Skeletal muscle tissue (tissue), 3 donors: ENCODE measurements at regions not wholly inside any gene's neighbourhood (a gene's known extent, or its start where the extent isn't known, plus 50 kb on each side); places are given as distances from the start of the nearest gene placed in this dataset.

Experiments used
- H3K27ac ChIP-seq: one replicate; pipeline ENCODE4 v1.7.0; 2013; ENCODE audit warnings: mild to moderate bottlenecking, low read depth, low read length, inconsistent platforms
- H3K27me3 ChIP-seq, 3 donors: one replicate each; pipeline ENCODE4 v1.7.0; 2013; ENCODE audit warnings: low read length in 3 of 3; ENCODE audit not compliant: control insufficient read depth in 3 of 3, insufficient read depth in 3 of 3
- H3K36me3 ChIP-seq, 3 donors: one replicate each; pipeline ENCODE4 v1.7.0; 2013; ENCODE audit warnings: low read length in 3 of 3; ENCODE audit not compliant: control insufficient read depth in 3 of 3, insufficient read depth in 3 of 3
- H3K4me1 ChIP-seq, 3 donors: one replicate each; pipeline ENCODE4 v1.7.0; 2013; ENCODE audit warnings: low read length in 3 of 3, mild to moderate bottlenecking in 3 of 3; ENCODE audit not compliant: control insufficient read depth in 3 of 3, insufficient read depth in 3 of 3
- H3K4me3 ChIP-seq, 3 donors: one replicate each; pipeline ENCODE4 v1.7.0; 2013; ENCODE audit warnings: low read length in 3 of 3
- H3K9ac ChIP-seq, 3 donors: one replicate each; pipeline ENCODE4 v1.7.0; 2013; ENCODE audit warnings: low read length in 3 of 3, mild to moderate bottlenecking in 3 of 3, moderate library complexity in 2 of 3, low read depth in 1 of 3
- H3K9me3 ChIP-seq, 3 donors: one replicate each; pipeline ENCODE4 v1.7.0; 2013; ENCODE audit warnings: low read length in 3 of 3; ENCODE audit not compliant: control insufficient read depth in 3 of 3
- donor health status: Osteomylitis.

GRCh38 chr2:43136011-43136799, 90.2 kb downstream of the ZFP36L2 start:
- no peaks in the 10 kb centered on the region for H3K36me3 ChIP-seq
- H3K27me3 ChIP-seq = no peaks in the 10 kb centered on the region
- no peak overlapping the region for H3K4me3 ChIP-seq
- H3K9ac ChIP-seq = no peak overlapping the region
- peaks cover 31 to 33% (median 32%) of the 10 kb centered on the region in 3 donors for H3K4me1 ChIP-seq
- H3K27ac ChIP-seq = no peak overlapping the region
- H3K9me3 ChIP-seq = no peaks in the 10 kb centered on the region

GRCh38 chr2:43135583-43135982, 90.8 kb downstream of the ZFP36L2 start:
- H3K27ac ChIP-seq = no peak overlapping the region
- H3K9ac ChIP-seq = no peak overlapping the region
- H3K4me1 ChIP-seq = peaks cover 38 to 39% (median 38%) of the 10 kb centered on the region in 3 donors
- H3K27me3 ChIP-seq = no peaks in the 10 kb centered on the region
- no peaks in the 10 kb centered on the region for H3K9me3 ChIP-seq
- no peak overlapping the region for H3K4me3 ChIP-seq
- H3K36me3 ChIP-seq = no peaks in the 10 kb centered on the region

- Histone ChIP-seq H3K27ac (no peak overlapping the region), H3K4me1 (peaks cover 32 to 45% (median 44%) of the 10 kb centered on the region in 3 donors), H3K36me3 (no peaks in the 10 kb centered on the region)
Measured at GRCh38 chr2:43134571-43134889, 91.9 kb downstream of the ZFP36L2 start.

GRCh38 chr2:43133708-43134570, 92.5 kb downstream of the ZFP36L2 start:
- H3K4me3 ChIP-seq = no peak overlapping the region
- no peaks in the 10 kb centered on the region for H3K9me3 ChIP-seq
- no peaks in the 10 kb centered on the region for H3K36me3 ChIP-seq
- H3K27me3 ChIP-seq = no peaks in the 10 kb centered on the region
- H3K4me1 ChIP-seq = peaks cover 30 to 47% (median 44%) of the 10 kb centered on the region in 3 donors
- no peak overlapping the region for H3K27ac ChIP-seq
- no peak overlapping the region for H3K9ac ChIP-seq

More at GRCh38 chr2:43134571-43134889, 91.9 kb downstream of the ZFP36L2 start:
- H3K9me3 ChIP-seq = no peaks in the 10 kb centered on the region
- no peaks in the 10 kb centered on the region for H3K27me3 ChIP-seq
- H3K4me3 ChIP-seq = no peak overlapping the region
- H3K9ac ChIP-seq = no peak overlapping the region

- Histone ChIP-seq H3K36me3 (no peaks in the 10 kb centered on the region), H3K9ac (no peak overlapping the region), H3K9me3 (no peaks in the 10 kb centered on the region), H3K27me3 (no peaks in the 10 kb centered on the region), H3K4me3 (no peak overlapping the region), H3K27ac (no peak overlapping the region), H3K4me1 (peaks cover 30 to 47% (median 44%) of the 10 kb centered on the region in 3 donors)
Measured at GRCh38 chr2:43133336-43133707, 93.1 kb downstream of the ZFP36L2 start.

- H3K36me3 ChIP-seq = no peaks in the 10 kb centered on the region
- H3K27ac ChIP-seq = peak overlapping the region; percentile 19
- H3K4me3 ChIP-seq = no peak overlapping the region
- H3K4me1 ChIP-seq = peaks cover 30 to 44% (median 44%) of the 10 kb centered on the region in 3 donors
- H3K27me3 ChIP-seq = no peaks in the 10 kb centered on the region
- no peaks in the 10 kb centered on the region for H3K9me3 ChIP-seq
- H3K9ac ChIP-seq = no peak overlapping the region
Measured at GRCh38 chr2:43132683-43133301, 93.6 kb downstream of the ZFP36L2 start.

GRCh38 chr2:43131890-43132682, 94.3 kb downstream of the ZFP36L2 start:
- no peaks in the 10 kb centered on the region for H3K9me3 ChIP-seq
- peak overlapping the region; percentile 38 for H3K27ac ChIP-seq
- H3K4me3 ChIP-seq = no peak overlapping the region
- no peaks in the 10 kb centered on the region for H3K36me3 ChIP-seq
- no peak overlapping the region for H3K9ac ChIP-seq
- H3K27me3 ChIP-seq = no peaks in the 10 kb centered on the region
- peaks cover 26 to 45% (median 44%) of the 10 kb centered on the region in 3 donors for H3K4me1 ChIP-seq

- no peaks in the 10 kb centered on the region for H3K27me3 ChIP-seq
- H3K36me3 ChIP-seq = no peaks in the 10 kb centered on the region
- peak overlapping the region in 1 of 3 donors; percentile 45 for H3K9ac ChIP-seq
- H3K4me3 ChIP-seq = no peak overlapping the region
- no peaks in the 10 kb centered on the region for H3K9me3 ChIP-seq
- H3K27ac ChIP-seq = peak overlapping the region; percentile 38
- H3K4me1 ChIP-seq = peaks cover 28 to 45% (median 44%) of the 10 kb centered on the region in 3 donors
Measured at GRCh38 chr2:43131051-43131889, 95.1 kb downstream of the ZFP36L2 start.

GRCh38 chr2:43130548-43130875, 95.9 kb downstream of the ZFP36L2 start:
- no peak overlapping the region for H3K4me3 ChIP-seq

More at GRCh38 chr2:43130548-43130875, 95.9 kb downstream of the ZFP36L2 start:
- H3K9ac ChIP-seq = peak overlapping the region in 1 of 3 donors; percentile 45
- H3K36me3 ChIP-seq = no peaks in the 10 kb centered on the region
- no peaks in the 10 kb centered on the region for H3K27me3 ChIP-seq
- H3K27ac ChIP-seq = peak overlapping the region; percentile 42
- no peaks in the 10 kb centered on the region for H3K9me3 ChIP-seq
- H3K4me1 ChIP-seq = peaks cover 28 to 45% (median 44%) of the 10 kb centered on the region in 3 donors
